Keratinocyte (primary cell): ENCODE measurements at regions not wholly inside any gene's neighbourhood (a gene's known extent, or its start where the extent isn't known, plus 50 kb on each side); places are given as distances from the start of the nearest gene placed in this dataset.

Experiments
- CTCF ChIP-seq, 3 experiments: IDR thresholded peaks in 1 of 3; conservative IDR thresholded peaks in 1 of 3; optimal IDR thresholded peaks in 1 of 3; 2 replicates in 2 of 3; 3 replicates in 1 of 3; pipeline versions ENCODE3 to v1.5.1; 2011; ENCODE audit warnings: low read length in 3 of 3, mild to moderate bottlenecking in 3 of 3, moderate library complexity in 2 of 3, control low read depth in 1 of 3, inconsistent platforms in 1 of 3; ENCODE audit not compliant: insufficient read depth in 2 of 3; ENCODE audit errors: extremely low read depth in 1 of 3
- EZH2 ChIP-seq: IDR thresholded peaks from one replicate; pipeline ENCODE4 v1.6.1; 2012; ENCODE audit warnings: inconsistent platforms, mild to moderate bottlenecking, low read length, moderate library complexity

- TF ChIP-seq CTCF (optimal IDR thresholded peaks at IDR 0.05 in 1 of 3, IDR thresholded peaks at IDR 0.05 in 1 of 3, conservative IDR thresholded peaks at IDR 0.05 in 1 of 3; ENCODE audit: extremely low read depth in 1 of 3, insufficient read depth in 2 of 3, low read length in 3 of 3) (no peak), EZH2 (no peak)
These were observed 152.7 kb upstream of the CDIN1 start for GRCh38 chr15:36426691-36427090.
